Prostate gland (tissue), 2 donors: ENCODE measurements at regions not wholly inside any gene's neighbourhood (a gene's known extent, or its start where the extent isn't known, plus 50 kb on each side); places are given as distances from the start of the nearest gene placed in this dataset.
"Not testable (repeated sequence)": the region's sequence is repeated elsewhere in the genome, so short reads cannot be mapped to it uniquely, and the experiment has no call there.

Source experiments
- DNase-seq: peaks from one replicate; pipeline ENCODE4 v3.0.0-alpha.2; 2019; ENCODE audit warnings: low spot score
- H3K27ac ChIP-seq, 2 donors: fragments of 200-600 bp; sonication (generic); 2 replicates each; pipeline ENCODE4 v1.5.1; 2017 to 2019
- H3K27me3 ChIP-seq: fragments of 200-600 bp; sonication (generic); replicated peaks from 2 replicates; pipeline ENCODE4 v1.5.1; 2019; ENCODE audit not compliant: insufficient read depth
- H3K36me3 ChIP-seq, 2 donors: fragments of 200-600 bp; sonication (generic); 1 replicate in 1 of 2; 2 replicates in 1 of 2; pipeline versions ENCODE4 v1.5.1 to v1.8.1; 2017 to 2019
- H3K4me1 ChIP-seq: fragments of 200-600 bp; sonication (generic); replicated peaks from 2 replicates; pipeline ENCODE4 v1.5.1; 2019
- H3K4me3 ChIP-seq, 2 donors: fragments of 200-600 bp; sonication (generic); 2 replicates each; pipeline ENCODE4 v1.5.1; 2017 to 2019
- H3K9me3 ChIP-seq: fragments of 200-600 bp; sonication (generic); 2 replicates; pipeline ENCODE4 v1.5.1; 2017
- POLR2A ChIP-seq: fragments of 450-650 bp; IDR thresholded peaks from one replicate; pipeline ENCODE4 v1.6.1; 2016; ENCODE audit warnings: antibody characterized with exemption, mild to moderate bottlenecking
- POLR2AphosphoS5 ChIP-seq: sonication (generic); formaldehyde crosslinking; IDR thresholded peaks from one replicate; pipeline ENCODE4 v1.6.1; 2017; ENCODE audit warnings: antibody characterized with exemption
- WGBS: methylation state at CpG from one replicate; pipeline ENCODE4 v1.1.5; 2018; 5-methylcytosine and 5-hydroxymethylcytosine counted together
- intact Hi-C: fragments of 100-400 bp; cut with DNase I; formaldehyde crosslinking; loops from one replicate; pipeline ENCODE4 v1.14.2; 2022
- TF ChIP-seq, protein P1 (sequence below), 4 experiments: fragments of 200-600 bp in 2 of 4; fragments of 450-650 bp in 2 of 4; sonication (generic) in 2 of 4; IDR thresholded peaks; 1 replicate in 3 of 4; 2 replicates in 1 of 4; pipeline ENCODE4 v1.5.1; 2016 to 2019; ENCODE audit warnings: antibody characterized with exemption in 4 of 4, mild to moderate bottlenecking in 2 of 4, moderate library complexity in 2 of 4

DNA sequence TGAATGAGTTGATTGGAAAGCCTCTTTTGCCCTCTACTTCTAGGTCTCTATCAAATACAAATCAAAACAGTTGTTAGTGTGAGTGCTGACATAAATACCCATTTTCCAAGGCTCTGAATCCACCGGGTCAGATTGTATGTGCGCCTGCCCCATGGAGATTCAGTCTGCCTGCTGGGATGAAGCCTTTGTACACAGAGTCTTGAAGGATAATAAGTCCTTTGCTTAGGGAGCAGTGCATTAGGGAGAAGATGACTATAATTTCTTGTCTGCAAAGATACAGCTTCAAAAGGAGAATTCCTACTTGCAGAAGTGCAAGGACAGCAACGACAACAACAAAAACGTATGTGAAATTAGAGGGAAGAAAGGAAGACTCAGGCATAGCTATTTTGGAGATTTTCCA is 90.3 kb upstream of the VRK1 start:
- H3K4me1 ChIP-seq, result no peaks in the 10 kb centered on the region
- H3K27ac ChIP-seq, result no peak overlapping the region
- H3K4me3 ChIP-seq, result no peak overlapping the region
- 48% methylated on average over 4 of the region's 4 CpGs for WGBS
- H3K36me3 ChIP-seq, result no peaks in the 10 kb centered on the region
- intact Hi-C loops, result no loop called here
- no peaks in the 10 kb centered on the region for H3K9me3 ChIP-seq
- no peaks in the 10 kb centered on the region for H3K27me3 ChIP-seq
- TF ChIP-seq POLR2AphosphoS5 (no peak), POLR2A (no peak)
- TF ChIP-seq, protein P1, sequence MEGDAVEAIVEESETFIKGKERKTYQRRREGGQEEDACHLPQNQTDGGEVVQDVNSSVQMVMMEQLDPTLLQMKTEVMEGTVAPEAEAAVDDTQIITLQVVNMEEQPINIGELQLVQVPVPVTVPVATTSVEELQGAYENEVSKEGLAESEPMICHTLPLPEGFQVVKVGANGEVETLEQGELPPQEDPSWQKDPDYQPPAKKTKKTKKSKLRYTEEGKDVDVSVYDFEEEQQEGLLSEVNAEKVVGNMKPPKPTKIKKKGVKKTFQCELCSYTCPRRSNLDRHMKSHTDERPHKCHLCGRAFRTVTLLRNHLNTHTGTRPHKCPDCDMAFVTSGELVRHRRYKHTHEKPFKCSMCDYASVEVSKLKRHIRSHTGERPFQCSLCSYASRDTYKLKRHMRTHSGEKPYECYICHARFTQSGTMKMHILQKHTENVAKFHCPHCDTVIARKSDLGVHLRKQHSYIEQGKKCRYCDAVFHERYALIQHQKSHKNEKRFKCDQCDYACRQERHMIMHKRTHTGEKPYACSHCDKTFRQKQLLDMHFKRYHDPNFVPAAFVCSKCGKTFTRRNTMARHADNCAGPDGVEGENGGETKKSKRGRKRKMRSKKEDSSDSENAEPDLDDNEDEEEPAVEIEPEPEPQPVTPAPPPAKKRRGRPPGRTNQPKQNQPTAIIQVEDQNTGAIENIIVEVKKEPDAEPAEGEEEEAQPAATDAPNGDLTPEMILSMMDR (IDR thresholded peaks at IDR 0.05), result no peak
- DNase-seq, result no peak

DNA sequence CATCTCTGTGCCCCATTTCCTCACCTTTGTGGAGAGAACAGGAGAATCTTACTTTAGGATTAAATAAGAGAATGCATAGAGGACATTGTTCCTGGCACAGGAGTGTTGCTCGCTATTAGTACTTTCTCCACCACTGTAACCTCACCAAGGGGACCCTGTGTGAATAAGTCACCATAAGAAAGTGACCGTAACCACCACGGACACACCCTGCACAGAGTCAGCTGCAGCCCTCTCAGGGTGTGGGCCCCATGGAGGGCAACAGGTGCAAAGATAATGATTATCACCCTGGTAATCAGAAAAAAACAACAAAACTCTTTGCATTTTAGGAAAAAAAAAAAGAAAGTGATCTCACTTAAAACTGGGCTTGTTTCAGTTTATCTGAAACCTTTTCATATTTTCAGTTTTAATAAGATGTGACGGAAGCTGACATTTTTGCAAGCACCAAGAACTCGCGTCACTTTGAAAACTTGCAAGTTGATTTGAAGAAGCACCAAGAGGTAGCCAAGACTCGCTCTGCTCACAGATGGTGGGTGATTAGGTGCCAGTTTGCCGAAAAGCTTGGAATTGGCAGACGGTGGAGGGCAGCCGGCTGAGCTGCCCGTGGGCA is 87.0 kb upstream of the VRK1 start:
- Histone ChIP-seq H3K4me3 (no peak overlapping the region), H3K9me3 (no peaks in the 10 kb centered on the region), H3K27me3 (no peaks in the 10 kb centered on the region), H3K27ac (no peak overlapping the region), H3K36me3 (no peaks in the 10 kb centered on the region), H3K4me1 (no peaks in the 10 kb centered on the region)
- intact Hi-C loops, result no loop called here
- DNase-seq, result no peak
- no peak for TF ChIP-seq POLR2A
- TF ChIP-seq, protein P1 (IDR thresholded peaks at IDR 0.05), result no peak
- TF ChIP-seq POLR2AphosphoS5, result no peak
- 90% methylated on average over 11 of the region's 11 CpGs for WGBS

DNA sequence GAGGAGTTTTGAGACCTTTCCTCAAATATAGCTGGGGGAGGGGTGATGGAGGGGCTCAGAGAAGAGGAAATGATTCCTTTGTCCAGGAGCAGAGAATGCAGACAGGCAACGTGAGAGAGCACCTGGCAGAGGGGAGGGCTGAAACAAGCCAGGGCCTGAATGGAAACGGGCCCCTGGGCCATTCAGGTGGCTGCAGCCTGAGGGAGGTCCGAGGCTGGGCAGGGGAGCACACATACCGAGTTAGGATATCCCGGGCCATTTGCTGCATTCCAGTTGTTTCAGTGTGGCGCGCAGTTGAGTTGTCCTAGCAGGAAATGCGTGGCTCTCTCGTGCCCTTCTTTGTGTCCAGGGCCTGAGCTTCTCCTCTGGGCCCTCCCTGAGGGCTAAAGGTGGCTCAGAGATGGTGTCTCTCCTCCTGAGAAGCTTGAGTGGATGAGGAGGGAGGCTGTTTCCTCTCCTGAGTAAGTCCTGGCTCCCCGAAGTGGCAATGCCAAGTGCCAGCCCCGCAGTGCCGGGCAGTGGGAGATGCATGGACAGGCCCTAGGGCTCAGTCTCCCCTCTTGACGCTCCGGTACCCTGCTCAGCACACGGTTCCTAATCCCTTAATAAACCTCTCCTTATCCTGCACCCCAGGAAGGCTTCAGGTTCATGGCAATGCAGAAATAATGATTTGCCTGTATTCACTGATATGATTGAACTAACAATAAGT is 85.5 kb upstream of the VRK1 start:
- H3K27me3 ChIP-seq, result peaks cover under 1% of the 10 kb centered on the region
- no peaks in the 10 kb centered on the region for H3K9me3 ChIP-seq
- H3K4me3 ChIP-seq, result no peak overlapping the region
- H3K27ac ChIP-seq, result no peak overlapping the region
- H3K36me3 ChIP-seq, result no peaks in the 10 kb centered on the region
- 74% methylated on average over 15 of the region's 15 CpGs for WGBS
- H3K4me1 ChIP-seq, result no peaks in the 10 kb centered on the region
- no peak for TF ChIP-seq POLR2AphosphoS5
- no peak for DNase-seq
- intact Hi-C loops, result no loop called here

DNA sequence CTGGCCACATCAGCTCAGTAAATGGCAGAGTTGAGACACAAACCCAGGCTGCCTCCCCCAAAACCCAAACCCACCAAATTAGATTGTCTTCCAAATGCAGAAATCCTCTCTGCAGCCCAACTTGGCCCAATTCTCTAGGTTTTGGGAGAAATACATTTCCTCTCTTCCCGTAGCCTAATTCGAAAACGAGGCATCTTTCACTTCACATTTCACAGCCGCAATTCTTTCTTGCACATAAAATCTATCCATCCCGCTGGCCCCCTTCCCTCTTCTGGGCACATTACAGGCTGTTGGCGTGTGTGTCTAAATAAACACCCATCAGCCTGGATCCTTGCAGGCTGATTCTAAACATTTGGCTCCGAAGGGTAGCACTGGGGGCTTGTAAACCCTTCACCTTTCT is 83.8 kb upstream of the VRK1 start:
- WGBS, result 12% methylated on average over 7 of the region's 7 CpGs
- Histone ChIP-seq H3K4me3 (no peak overlapping the region), H3K9me3 (no peaks in the 10 kb centered on the region), H3K4me1 (no peaks in the 10 kb centered on the region), H3K36me3 (no peaks in the 10 kb centered on the region), H3K27ac (no peak overlapping the region), H3K27me3 (peaks cover 5% of the 10 kb centered on the region)
- DNase-seq, result no peak
- intact Hi-C loops, result no loop called here
- no peak for TF ChIP-seq POLR2AphosphoS5
- no peak for TF ChIP-seq POLR2A
- TF ChIP-seq, protein P1 (IDR thresholded peaks at IDR 0.05), result no peak

DNA sequence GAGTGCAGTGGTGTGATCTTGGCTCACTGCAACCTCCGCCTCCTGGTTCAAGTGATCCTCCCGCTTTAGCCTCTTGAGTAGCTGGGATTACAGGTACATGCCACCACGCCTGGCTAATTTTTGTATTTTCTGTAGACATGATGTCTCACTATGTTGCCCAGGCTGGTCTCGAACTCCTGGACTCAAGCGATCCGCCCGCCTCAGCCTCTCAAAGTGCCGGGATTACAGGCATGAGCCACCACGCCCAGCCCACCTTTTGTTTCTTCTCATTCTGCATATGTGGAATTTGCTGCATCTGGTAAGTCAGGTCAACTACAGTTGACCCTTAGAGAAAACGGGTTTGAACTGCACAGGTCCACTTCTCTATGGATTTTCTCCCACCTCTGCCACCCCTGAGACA is 82.6 kb upstream of the VRK1 start:
- H3K4me3 ChIP-seq, result not testable (repeated sequence)

DNA sequence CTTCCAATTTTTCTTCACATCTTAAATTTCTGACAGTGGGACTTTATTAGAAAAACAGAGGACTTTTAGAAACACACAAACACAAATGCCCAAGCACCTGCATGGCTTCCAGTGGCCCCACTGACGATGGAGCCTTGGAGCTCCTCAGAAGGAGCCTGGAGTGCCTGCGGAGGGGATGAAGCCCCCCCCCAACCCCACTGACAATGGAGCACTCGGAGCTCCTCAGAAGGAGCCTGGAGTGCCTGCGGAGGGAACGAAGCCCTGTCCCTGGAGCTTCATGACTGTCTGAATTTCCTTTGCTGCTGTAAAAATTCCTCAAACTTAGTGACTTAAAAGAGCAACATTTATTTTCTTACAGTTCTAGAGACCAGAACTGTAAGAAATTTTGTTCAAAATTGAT is 80.1 kb upstream of the VRK1 start:
- Histone ChIP-seq H3K27me3 (peaks cover 5% of the 10 kb centered on the region), H3K4me1 (no peaks in the 10 kb centered on the region), H3K4me3 (no peak overlapping the region), H3K36me3 (no peaks in the 10 kb centered on the region), H3K27ac (no peak overlapping the region), H3K9me3 (no peaks in the 10 kb centered on the region)
- no peak for DNase-seq
- intact Hi-C loops, result no loop called here
- TF ChIP-seq POLR2AphosphoS5 (no peak), POLR2A (no peak)
- TF ChIP-seq, protein P1 (IDR thresholded peaks at IDR 0.05), result no peak
- 75% methylated on average over 5 of the region's 5 CpGs for WGBS

More for the DNA sequence above, 82.6 kb upstream of the VRK1 start:
- H3K27ac ChIP-seq, H3K36me3 ChIP-seq, intact Hi-C loops, H3K9me3 ChIP-seq, H3K4me1 ChIP-seq, H3K27me3 ChIP-seq, DNase-seq: not testable (repeated sequence)
- WGBS, result 83% methylated on average over 10 of the region's 10 CpGs
